ENCODE measurements at regions not wholly inside any gene's neighbourhood (a gene's known extent, or its start where the extent isn't known, plus 50 kb on each side); places are given as distances from the start of the nearest gene placed in this dataset.

GRCh38 chr22:46090631-46091201 lies 59.6 kb upstream of the PPARA start:
- DNase-seq (ENCODE audit: low spot score): no peak

GRCh38 chr22:46091277-46091977 lies 58.9 kb upstream of the PPARA start:
- no peak for DNase-seq (ENCODE audit: low spot score)

- no peak for DNase-seq (ENCODE audit: low spot score)
Measured at GRCh38 chr22:46092011-46092410, 58.3 kb upstream of the PPARA start.

- no peak for DNase-seq (ENCODE audit: low spot score)
Measured at GRCh38 chr22:46092670-46093410, 57.5 kb upstream of the PPARA start.

- no peak for DNase-seq (ENCODE audit: low spot score)
Measured at GRCh38 chr22:46093796-46094195, 56.5 kb upstream of the PPARA start.

- DNase-seq (ENCODE audit: low spot score): no peak
Measured at GRCh38 chr22:46094676-46095075, 55.6 kb upstream of the PPARA start.

- DNase-seq (ENCODE audit: low spot score): no peak
Measured at GRCh38 chr22:46096051-46096450, 54.3 kb upstream of the PPARA start.

- DNase-seq (ENCODE audit: low spot score): no peak
Measured at GRCh38 chr22:46096706-46097230, 53.6 kb upstream of the PPARA start.

GRCh38 chr22:46097268-46097900 lies 52.9 kb upstream of the PPARA start:
- no peak for DNase-seq (ENCODE audit: low spot score)

- no peak for DNase-seq (ENCODE audit: low spot score)
Measured at GRCh38 chr22:46098525-46099475, 51.5 kb upstream of the PPARA start.

- DNase-seq (ENCODE audit: low spot score): no peak
Measured at GRCh38 chr22:46099740-46100139, 50.6 kb upstream of the PPARA start.

- no peak for DNase-seq (ENCODE audit: low spot score)
Measured at GRCh38 chr22:46100401-46101105, 49.8 kb upstream of the PPARA start.

Measured in globus pallidus (tissue), 1 donor.